IMR-90 (cell line): ENCODE measurements at regions not wholly inside any gene's neighbourhood (a gene's known extent, or its start where the extent isn't known, plus 50 kb on each side); places are given as distances from the start of the nearest gene placed in this dataset.

Experiments used
- ATAC-seq: fragments of 200-7000 bp; cut with Tn5 transposase; 2 replicates; pipeline ENCODE4 v1.9.1; 2020; ENCODE audit warnings: low read depth, mild to moderate bottlenecking, moderate library complexity
- BruUV-seq: library from RNA; stranded (reverse); fragments of 400-500 nt; replicated peaks from 2 replicates; lab custom pipeline; 2021; lab: Mats Ljungman, UMichigan
- CTCF ChIA-PET: fragments of 300-600 bp; formaldehyde crosslinking; extraction: SDS; loops from one replicate; lab custom pipeline; 2021; ENCODE audit warnings: antibody characterized with exemption; lab: Yijun Ruan, JAX
- POLR2A ChIA-PET: fragments of 300-600 bp; sonication (Branson Sonifier 250); formaldehyde crosslinking; loops from one replicate; lab custom pipeline; 2022; ENCODE audit warnings: antibody characterized with exemption; ENCODE audit not compliant: unreplicated experiment; lab: Charles Lee
- DNase-seq: peaks from one replicate; pipeline ENCODE4 v3.0.0; 2013
- H2AFZ ChIP-seq: replicated peaks from 2 replicates; pipeline ENCODE3; 2013; ENCODE audit warnings: low read length, mild to moderate bottlenecking; ENCODE audit not compliant: poor library complexity
- H2AK5ac ChIP-seq: 2 replicates; pipeline ENCODE4 v1.6.1; 2013; ENCODE audit warnings: low read depth, low read length, inconsistent platforms
- H2AK9ac ChIP-seq: replicated peaks from 2 replicates; pipeline ENCODE3; 2013; ENCODE audit warnings: mild to moderate bottlenecking, low read depth, low read length, moderate library complexity; ENCODE audit not compliant: poor library complexity
- H2BK120ac ChIP-seq: 2 replicates; pipeline ENCODE4 v1.6.1; 2013; ENCODE audit warnings: low read depth, low read length, inconsistent platforms
- H2BK15ac ChIP-seq: 3 replicates; pipeline ENCODE4 v1.6.1; 2013; ENCODE audit warnings: low read depth, low read length, inconsistent platforms
- H2BK20ac ChIP-seq: 2 replicates; pipeline ENCODE4 v1.6.1; 2013; ENCODE audit warnings: low read depth, mild to moderate bottlenecking, inconsistent platforms, low read length, moderate library complexity
- H2BK5ac ChIP-seq: 2 replicates; pipeline ENCODE4 v1.6.1; 2013; ENCODE audit warnings: mild to moderate bottlenecking, low read depth, low read length, inconsistent platforms; ENCODE audit not compliant: poor library complexity, severe bottlenecking
- H3K14ac ChIP-seq: replicated peaks from 2 replicates; pipeline ENCODE4 v1.6.1; 2013; ENCODE audit warnings: low read depth, low read length, inconsistent platforms
- H3K18ac ChIP-seq: 2 replicates; pipeline ENCODE4 v1.6.1; 2013; ENCODE audit warnings: low read depth, low read length, control low read depth
- H3K23ac ChIP-seq: 2 replicates; pipeline ENCODE4 v1.6.1; 2013; ENCODE audit warnings: low read depth, low read length, inconsistent platforms
- H3K27ac ChIP-seq: 2 replicates; pipeline ENCODE4 v1.5.1; 2013; ENCODE audit warnings: mild to moderate bottlenecking, control low read depth, low read length; ENCODE audit not compliant: insufficient read depth
- H3K27me3 ChIP-seq: 2 replicates; pipeline ENCODE4 v1.6.1; 2013; ENCODE audit warnings: low read length; ENCODE audit not compliant: control insufficient read depth, insufficient read depth
- H3K36me3 ChIP-seq: 2 replicates; pipeline ENCODE4 v1.6.1; 2013; ENCODE audit warnings: low read length, mixed read lengths; ENCODE audit not compliant: control insufficient read depth, insufficient read depth
- H3K4ac ChIP-seq: 2 replicates; pipeline ENCODE4 v1.6.1; 2013; ENCODE audit warnings: low read depth, low read length, inconsistent platforms
- H3K4me1 ChIP-seq: 2 replicates; pipeline ENCODE4 v1.6.1; 2013; ENCODE audit warnings: low read length, mixed read lengths; ENCODE audit not compliant: control insufficient read depth, insufficient read depth
- H3K4me2 ChIP-seq: 2 replicates; pipeline ENCODE4 v1.6.1; 2013; ENCODE audit warnings: low read depth, mild to moderate bottlenecking, control low read depth, low read length, moderate library complexity
- H3K4me3 ChIP-seq: 2 replicates; pipeline ENCODE4 v1.5.1; 2013; ENCODE audit warnings: low read depth, mild to moderate bottlenecking, control low read depth, low read length, moderate library complexity; ENCODE audit not compliant: insufficient read depth
- H3K56ac ChIP-seq: 2 replicates; pipeline ENCODE4 v1.6.1; 2013; ENCODE audit warnings: low read length, inconsistent platforms; ENCODE audit not compliant: insufficient read depth; ENCODE audit errors: extremely low read depth
- H3K79me1 ChIP-seq, 2 experiments: 2 replicates each; pipeline ENCODE4 v1.6.1; 2013; ENCODE audit warnings: low read length in 2 of 2, inconsistent platforms in 1 of 2, low read depth in 1 of 2
- H3K9ac ChIP-seq: 2 replicates; pipeline ENCODE4 v1.6.1; 2013; ENCODE audit warnings: low read depth, low read length, control low read depth
- H3K9me1 ChIP-seq: 2 replicates; pipeline ENCODE4 v1.6.1; 2013; ENCODE audit warnings: low read length, inconsistent platforms; ENCODE audit not compliant: insufficient read depth
- H3K9me3 ChIP-seq: 2 replicates; pipeline ENCODE4 v1.6.1; 2013; ENCODE audit warnings: low read length; ENCODE audit not compliant: control insufficient read depth, insufficient read depth
- H4K20me1 ChIP-seq: 2 replicates; pipeline ENCODE4 v1.6.1; 2013; ENCODE audit warnings: low read length, inconsistent platforms; ENCODE audit not compliant: insufficient read depth
- H4K5ac ChIP-seq: 2 replicates; pipeline ENCODE4 v1.6.1; 2013; ENCODE audit warnings: mild to moderate bottlenecking, low read depth, low read length, control low read depth
- H4K8ac ChIP-seq, 2 experiments: 2 replicates each; pipeline ENCODE4 v1.6.1; 2013; ENCODE audit warnings: low read depth in 2 of 2, low read length in 2 of 2, control low read depth in 1 of 2, inconsistent platforms in 1 of 2
- H4K91ac ChIP-seq: 2 replicates; pipeline ENCODE4 v1.6.1; 2013; ENCODE audit warnings: low read depth, low read length, inconsistent platforms; ENCODE audit not compliant: insufficient read depth
- BHLHE40 ChIP-seq: fragments of 150-350 bp; IDR thresholded peaks from 2 replicates; pipeline ENCODE4 v1.6.1; 2016; ENCODE audit warnings: mild to moderate bottlenecking, low read depth, low read length
- FOS ChIP-seq: fragments of 150-350 bp; IDR thresholded peaks from 2 replicates; pipeline ENCODE4 v1.6.1; 2016; ENCODE audit warnings: low read depth, low read length
- MAFK ChIP-seq: IDR thresholded peaks from 2 replicates; pipeline ENCODE4 v1.6.1; 2012; ENCODE audit warnings: low read depth, low read length, improper control_type of control experiment
- MAZ ChIP-seq: IDR thresholded peaks from 2 replicates; pipeline ENCODE4 v1.6.1; 2012; ENCODE audit warnings: low read depth, mild to moderate bottlenecking, low read length, improper control_type of control experiment, moderate library complexity, borderline replicate concordance
- MXI1 ChIP-seq: IDR thresholded peaks from 2 replicates; pipeline ENCODE4 v1.6.1; 2012; ENCODE audit warnings: low read depth, mild to moderate bottlenecking, low read length, moderate library complexity, borderline replicate concordance
- NFE2L2 ChIP-seq: fragments of 150-350 bp; IDR thresholded peaks from 2 replicates; pipeline ENCODE4 v1.6.1; 2016; ENCODE audit warnings: low read depth, mild to moderate bottlenecking, low read length
- POLR2A ChIP-seq: IDR thresholded peaks from 2 replicates; pipeline ENCODE4 v1.6.1; 2012; ENCODE audit warnings: mild to moderate bottlenecking, low read depth, low read length
- RAD21 ChIP-seq: IDR thresholded peaks from 2 replicates; pipeline ENCODE4 v1.6.1; 2012; ENCODE audit warnings: low read length, improper control_type of control experiment
- RCOR1 ChIP-seq: IDR thresholded peaks from 2 replicates; pipeline ENCODE4 v1.6.1; 2012; ENCODE audit warnings: mild to moderate bottlenecking, low read length, improper control_type of control experiment; ENCODE audit not compliant: insufficient replicate concordance
- RFX5 ChIP-seq: IDR thresholded peaks from 2 replicates; pipeline ENCODE4 v1.8.0; 2012; ENCODE audit warnings: low read depth, mild to moderate bottlenecking, low read length, moderate library complexity
- SMC3 ChIP-seq: fragments of 150-350 bp; IDR thresholded peaks from 2 replicates; pipeline ENCODE4 v1.6.1; 2016; ENCODE audit warnings: low read depth, mild to moderate bottlenecking, antibody characterized with exemption, low read length, moderate library complexity
- WGBS, 2 experiments: methylation state at CpG; one replicate each; pipeline versions ENCODE4 v1.1.5 to v1.1.7; 2013; ENCODE audit warnings: missing lambda C conversion rate in 2 of 2; ENCODE audit not compliant: insufficient read length in 1 of 2; ENCODE audit errors: extremely low coverage in 2 of 2; 5-methylcytosine and 5-hydroxymethylcytosine counted together
- dilution Hi-C: fragments of 300-500 bp; cut with HindIII; formaldehyde crosslinking; loops from one replicate; pipeline ENCODE4 v1.14.3; 2018; ENCODE audit warnings: low sequenced_read_pairs; ENCODE audit not compliant: unreplicated experiment
- in situ Hi-C: fragments of 300-500 bp; cut with MboI; formaldehyde crosslinking; loops from 3 replicates; pipeline ENCODE4 v1.14.3; 2019; ENCODE audit warnings: low sequenced_read_pairs, inconsistent platforms, mixed read lengths
- intact Hi-C: fragments of 100-400 bp; cut with micrococcal nuclease; formaldehyde crosslinking; loops from 2 replicates; pipeline ENCODE4 v1.10.0; 2022
- TF ChIP-seq, protein P1 (sequence below): conservative IDR thresholded peaks from 2 replicates; pipeline ENCODE4 v1.5.1; 2012; ENCODE audit warnings: mild to moderate bottlenecking, low read depth, low read length, improper control_type of control experiment
- TF ChIP-seq, protein P2 (sequence below): fragments of 150-350 bp; IDR thresholded peaks from 2 replicates; pipeline ENCODE4 v1.6.1; 2017; ENCODE audit warnings: mild to moderate bottlenecking, antibody characterized with exemption, low read length, low read depth
- TF ChIP-seq, protein P3 (sequence below): fragments of 150-350 bp; IDR thresholded peaks from 2 replicates; pipeline ENCODE4 v1.6.1; 2016; ENCODE audit warnings: low read depth, mild to moderate bottlenecking, low read length, moderate library complexity, borderline replicate concordance

DNA sequence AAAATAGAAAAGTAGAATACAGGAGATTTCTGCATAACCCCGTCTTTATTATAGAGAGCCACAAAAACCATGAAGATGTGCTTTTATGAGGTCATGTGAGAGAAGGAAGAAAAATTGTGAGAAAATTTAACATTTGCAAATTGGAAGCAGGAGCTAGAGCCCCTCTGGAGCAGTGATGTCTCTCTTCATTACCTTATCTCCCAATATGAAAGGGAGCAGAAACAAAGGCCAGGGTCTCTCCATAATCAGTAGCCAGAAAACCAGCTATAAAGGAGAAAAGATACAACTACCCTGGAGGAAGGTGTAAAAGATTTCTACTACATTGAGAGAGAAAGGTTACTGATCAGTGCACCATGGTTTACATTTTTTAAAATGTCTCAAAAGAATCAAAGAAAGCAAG lies 53.2 kb upstream of the ITGA1 start:
- H3K4me1 ChIP-seq = peaks cover 2% of the 10 kb centered on the region; the same call in 1 of the 2 replicates
- no peak overlapping the region for H3K56ac ChIP-seq
- no peak overlapping the region for H4K5ac ChIP-seq
- H3K27ac ChIP-seq = no peak overlapping the region
- CTCF ChIA-PET = no interaction called here
- H3K79me1 ChIP-seq = no peaks in the 10 kb centered on the region
- DNase-seq (no peak), ATAC-seq (no peak)
- POLR2A ChIA-PET = no interaction called here
- no peak overlapping the region for H3K18ac ChIP-seq
- TF ChIP-seq SMC3 (no peak), POLR2A (no peak), FOS (no peak), BHLHE40 (no peak), MXI1 (no peak), RFX5 (no peak), MAFK (no peak), RAD21 (no peak), NFE2L2 (no peak), MAZ (no peak), RCOR1 (no peak)
- TF ChIP-seq, protein P1, sequence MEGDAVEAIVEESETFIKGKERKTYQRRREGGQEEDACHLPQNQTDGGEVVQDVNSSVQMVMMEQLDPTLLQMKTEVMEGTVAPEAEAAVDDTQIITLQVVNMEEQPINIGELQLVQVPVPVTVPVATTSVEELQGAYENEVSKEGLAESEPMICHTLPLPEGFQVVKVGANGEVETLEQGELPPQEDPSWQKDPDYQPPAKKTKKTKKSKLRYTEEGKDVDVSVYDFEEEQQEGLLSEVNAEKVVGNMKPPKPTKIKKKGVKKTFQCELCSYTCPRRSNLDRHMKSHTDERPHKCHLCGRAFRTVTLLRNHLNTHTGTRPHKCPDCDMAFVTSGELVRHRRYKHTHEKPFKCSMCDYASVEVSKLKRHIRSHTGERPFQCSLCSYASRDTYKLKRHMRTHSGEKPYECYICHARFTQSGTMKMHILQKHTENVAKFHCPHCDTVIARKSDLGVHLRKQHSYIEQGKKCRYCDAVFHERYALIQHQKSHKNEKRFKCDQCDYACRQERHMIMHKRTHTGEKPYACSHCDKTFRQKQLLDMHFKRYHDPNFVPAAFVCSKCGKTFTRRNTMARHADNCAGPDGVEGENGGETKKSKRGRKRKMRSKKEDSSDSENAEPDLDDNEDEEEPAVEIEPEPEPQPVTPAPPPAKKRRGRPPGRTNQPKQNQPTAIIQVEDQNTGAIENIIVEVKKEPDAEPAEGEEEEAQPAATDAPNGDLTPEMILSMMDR = no peak
- TF ChIP-seq, protein P2, sequence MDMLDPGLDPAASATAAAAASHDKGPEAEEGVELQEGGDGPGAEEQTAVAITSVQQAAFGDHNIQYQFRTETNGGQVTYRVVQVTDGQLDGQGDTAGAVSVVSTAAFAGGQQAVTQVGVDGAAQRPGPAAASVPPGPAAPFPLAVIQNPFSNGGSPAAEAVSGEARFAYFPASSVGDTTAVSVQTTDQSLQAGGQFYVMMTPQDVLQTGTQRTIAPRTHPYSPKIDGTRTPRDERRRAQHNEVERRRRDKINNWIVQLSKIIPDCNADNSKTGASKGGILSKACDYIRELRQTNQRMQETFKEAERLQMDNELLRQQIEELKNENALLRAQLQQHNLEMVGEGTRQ = no peak
- TF ChIP-seq, protein P3, sequence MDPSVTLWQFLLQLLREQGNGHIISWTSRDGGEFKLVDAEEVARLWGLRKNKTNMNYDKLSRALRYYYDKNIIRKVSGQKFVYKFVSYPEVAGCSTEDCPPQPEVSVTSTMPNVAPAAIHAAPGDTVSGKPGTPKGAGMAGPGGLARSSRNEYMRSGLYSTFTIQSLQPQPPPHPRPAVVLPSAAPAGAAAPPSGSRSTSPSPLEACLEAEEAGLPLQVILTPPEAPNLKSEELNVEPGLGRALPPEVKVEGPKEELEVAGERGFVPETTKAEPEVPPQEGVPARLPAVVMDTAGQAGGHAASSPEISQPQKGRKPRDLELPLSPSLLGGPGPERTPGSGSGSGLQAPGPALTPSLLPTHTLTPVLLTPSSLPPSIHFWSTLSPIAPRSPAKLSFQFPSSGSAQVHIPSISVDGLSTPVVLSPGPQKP = no peak
- H4K91ac ChIP-seq = no peak overlapping the region
- no peak overlapping the region for H3K9ac ChIP-seq
- H3K14ac ChIP-seq = no peak overlapping the region
- no peak overlapping the region for H2AK5ac ChIP-seq
- no peak overlapping the region for H3K23ac ChIP-seq
- no peak overlapping the region for H2BK120ac ChIP-seq
- no peak overlapping the region for H3K4me2 ChIP-seq
- H3K9me3 ChIP-seq = no peaks in the 10 kb centered on the region
- H2BK15ac ChIP-seq = no peak overlapping the region
- BruUV-seq = no TSS peak
- H3K36me3 ChIP-seq = no peaks in the 10 kb centered on the region
- H4K20me1 ChIP-seq = no peaks in the 10 kb centered on the region
- no peak overlapping the region for H2BK5ac ChIP-seq
- in situ Hi-C loops (no loop called here), dilution Hi-C loops (no loop called here), intact Hi-C loops (no loop called here)
- no peak overlapping the region for H3K4me3 ChIP-seq
- H3K4ac ChIP-seq = no peak overlapping the region
- no CpG with 5 or more reads among the region's 1 CpG for WGBS, 2 experiments
- H2AFZ ChIP-seq = no peak overlapping the region
- H3K9me1 ChIP-seq = no peaks in the 10 kb centered on the region
- H3K27me3 ChIP-seq = no peaks in the 10 kb centered on the region
- H4K8ac ChIP-seq = no peak overlapping the region
- no peak overlapping the region for H2AK9ac ChIP-seq
- no peak overlapping the region for H2BK20ac ChIP-seq
